Keratinocyte (primary cell): ENCODE measurements at regions not wholly inside any gene's neighbourhood (a gene's known extent, or its start where the extent isn't known, plus 50 kb on each side); places are given as distances from the start of the nearest gene placed in this dataset.

ENCODE experiments used
- EZH2 ChIP-seq: IDR thresholded peaks from one replicate; pipeline ENCODE4 v1.6.1; 2012; ENCODE audit warnings: inconsistent platforms, mild to moderate bottlenecking, low read length, moderate library complexity
- TF ChIP-seq, protein P1 (sequence below), 3 experiments: IDR thresholded peaks in 1 of 3; conservative IDR thresholded peaks in 1 of 3; optimal IDR thresholded peaks in 1 of 3; 2 replicates in 2 of 3; 3 replicates in 1 of 3; pipeline versions ENCODE3 to v1.5.1; 2011; ENCODE audit warnings: low read length in 3 of 3, mild to moderate bottlenecking in 3 of 3, moderate library complexity in 2 of 3, control low read depth in 1 of 3, inconsistent platforms in 1 of 3; ENCODE audit not compliant: insufficient read depth in 2 of 3; ENCODE audit errors: extremely low read depth in 1 of 3

GRCh38 chr4:27168783-27169182, 308.1 kb downstream of the STIM2 start:
- TF ChIP-seq, protein P1, sequence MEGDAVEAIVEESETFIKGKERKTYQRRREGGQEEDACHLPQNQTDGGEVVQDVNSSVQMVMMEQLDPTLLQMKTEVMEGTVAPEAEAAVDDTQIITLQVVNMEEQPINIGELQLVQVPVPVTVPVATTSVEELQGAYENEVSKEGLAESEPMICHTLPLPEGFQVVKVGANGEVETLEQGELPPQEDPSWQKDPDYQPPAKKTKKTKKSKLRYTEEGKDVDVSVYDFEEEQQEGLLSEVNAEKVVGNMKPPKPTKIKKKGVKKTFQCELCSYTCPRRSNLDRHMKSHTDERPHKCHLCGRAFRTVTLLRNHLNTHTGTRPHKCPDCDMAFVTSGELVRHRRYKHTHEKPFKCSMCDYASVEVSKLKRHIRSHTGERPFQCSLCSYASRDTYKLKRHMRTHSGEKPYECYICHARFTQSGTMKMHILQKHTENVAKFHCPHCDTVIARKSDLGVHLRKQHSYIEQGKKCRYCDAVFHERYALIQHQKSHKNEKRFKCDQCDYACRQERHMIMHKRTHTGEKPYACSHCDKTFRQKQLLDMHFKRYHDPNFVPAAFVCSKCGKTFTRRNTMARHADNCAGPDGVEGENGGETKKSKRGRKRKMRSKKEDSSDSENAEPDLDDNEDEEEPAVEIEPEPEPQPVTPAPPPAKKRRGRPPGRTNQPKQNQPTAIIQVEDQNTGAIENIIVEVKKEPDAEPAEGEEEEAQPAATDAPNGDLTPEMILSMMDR (optimal IDR thresholded peaks at IDR 0.05 in 1 of 3, IDR thresholded peaks at IDR 0.05 in 1 of 3, conservative IDR thresholded peaks at IDR 0.05 in 1 of 3; ENCODE audit: extremely low read depth in 1 of 3, insufficient read depth in 2 of 3, low read length in 3 of 3) = no peak
- no peak for TF ChIP-seq EZH2
